HG02885 (cell line): ENCODE measurements at regions not wholly inside any gene's neighbourhood (a gene's known extent, or its start where the extent isn't known, plus 50 kb on each side); places are given as distances from the start of the nearest gene placed in this dataset.

ENCODE experiments used
- ATAC-seq: cut with Tn5 transposase; IDR thresholded peaks from one replicate; pipeline ENCODE4 v1.9.1; 2021; ENCODE audit warnings: mild to moderate bottlenecking; ENCODE audit not compliant: unreplicated experiment, poor library complexity

DNA sequence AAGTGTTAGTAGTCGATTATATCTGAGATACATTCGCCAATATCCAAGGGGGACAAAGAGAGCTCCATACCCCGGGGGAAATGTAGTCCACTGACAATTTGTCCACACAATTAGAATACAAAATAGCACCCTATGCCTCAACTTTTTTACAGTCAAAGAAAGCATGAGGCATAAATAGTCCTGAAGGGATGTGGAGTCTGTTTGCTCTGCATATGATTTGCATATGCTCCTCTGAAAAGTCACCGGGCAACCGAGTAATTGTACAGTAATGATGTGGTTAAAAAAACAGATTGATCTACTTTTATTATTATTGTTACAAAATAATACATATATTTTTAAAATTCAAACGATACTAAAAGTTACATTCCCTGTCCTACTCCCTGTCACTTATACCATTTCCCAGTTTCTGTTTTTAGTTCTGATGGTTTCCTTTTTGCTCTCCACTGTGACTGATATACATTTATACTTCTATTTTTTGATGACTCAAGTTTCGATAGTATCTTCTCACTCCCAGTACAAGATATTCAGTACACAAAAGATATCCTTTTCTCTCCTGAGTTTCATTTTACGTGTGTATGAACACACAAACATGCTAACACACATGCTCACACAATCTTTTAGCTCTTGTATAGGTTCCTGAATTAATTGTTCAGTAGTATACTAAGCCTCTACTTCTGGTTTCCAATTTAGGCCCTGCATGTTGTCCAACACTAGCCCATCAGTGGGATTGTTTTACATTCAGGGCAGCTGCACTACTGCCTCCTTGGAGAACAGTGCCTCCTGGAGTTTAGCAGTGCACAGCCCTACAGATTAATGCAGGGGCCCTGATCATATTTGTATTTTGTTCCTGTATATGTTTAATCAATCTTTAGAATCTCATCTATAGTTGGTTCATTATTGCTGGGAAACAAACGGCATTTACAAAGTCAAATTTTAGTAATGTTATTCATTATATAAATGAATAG is 130.9 kb downstream of the TES start:
- peak; percentile 64 for ATAC-seq

DNA sequence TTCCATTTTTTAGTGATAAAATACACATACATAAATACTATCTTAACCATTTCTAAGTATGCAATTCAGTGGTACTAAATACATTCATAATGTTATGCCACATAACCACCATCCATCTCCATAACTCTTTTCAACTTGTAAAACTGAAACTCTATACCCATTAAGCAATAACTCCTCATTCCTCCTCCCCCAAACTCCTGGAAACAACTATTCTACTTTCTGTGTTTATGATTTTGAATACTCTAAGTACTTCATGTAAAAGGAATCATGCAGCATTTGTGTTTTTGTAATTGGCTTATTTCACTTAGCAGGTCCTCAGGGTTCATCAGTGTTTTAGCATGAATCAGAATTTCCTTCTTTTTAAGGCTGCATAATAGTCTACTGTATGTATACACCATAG is 131.8 kb downstream of the TES start:
- no peak for ATAC-seq

DNA sequence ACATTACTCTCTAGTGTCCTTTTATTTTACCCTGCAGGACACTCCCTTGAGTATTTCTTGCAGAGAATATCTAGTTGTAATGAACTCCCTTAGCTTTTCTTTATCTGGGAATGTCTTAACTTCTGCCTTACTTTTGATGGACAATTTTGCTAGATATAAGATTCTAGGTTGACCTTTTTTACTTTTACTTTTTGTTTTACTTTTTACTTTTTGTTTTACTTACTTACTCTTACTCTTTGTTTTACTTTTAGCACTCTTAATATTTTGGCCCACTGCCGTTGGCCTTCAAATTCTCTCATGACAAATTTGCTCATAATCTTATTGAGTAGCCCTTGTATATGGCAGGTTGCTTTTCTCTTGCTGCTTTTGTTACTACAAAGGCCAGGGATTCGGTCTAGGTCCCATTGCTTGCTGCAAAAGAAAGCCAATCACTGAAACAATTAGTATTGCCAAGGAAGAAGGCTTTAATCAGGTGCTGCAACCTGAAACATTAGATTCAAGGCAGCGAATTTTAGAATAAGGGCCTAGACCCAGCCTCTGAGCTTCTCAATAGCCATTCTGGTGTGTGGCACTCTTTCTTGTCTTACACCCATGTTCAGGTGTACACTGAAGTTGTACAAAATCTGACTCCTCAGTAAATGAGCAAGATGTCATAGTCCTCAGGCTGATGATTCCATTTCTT is 137.0 kb downstream of the TES start:
- ATAC-seq, result no peak

DNA sequence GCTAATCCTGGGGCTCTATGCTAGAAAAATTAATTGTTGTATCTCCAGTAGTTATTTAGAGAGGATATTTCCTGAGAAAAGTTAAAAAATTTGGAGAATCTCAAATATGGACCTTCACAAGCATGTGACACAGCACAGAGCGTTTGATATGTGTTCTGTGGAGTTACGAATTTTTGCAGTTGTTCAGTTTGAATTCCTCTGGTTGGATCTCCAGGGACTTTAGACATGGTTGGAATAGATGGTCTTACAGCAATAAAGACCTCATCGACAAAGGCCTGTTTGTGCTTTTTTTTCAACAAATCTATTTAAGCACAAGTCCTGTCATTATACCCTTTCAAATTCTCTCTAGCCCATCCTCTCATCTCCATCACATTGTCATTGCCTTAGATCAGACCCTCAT is 138.0 kb downstream of the TES start:
- no peak for ATAC-seq

DNA sequence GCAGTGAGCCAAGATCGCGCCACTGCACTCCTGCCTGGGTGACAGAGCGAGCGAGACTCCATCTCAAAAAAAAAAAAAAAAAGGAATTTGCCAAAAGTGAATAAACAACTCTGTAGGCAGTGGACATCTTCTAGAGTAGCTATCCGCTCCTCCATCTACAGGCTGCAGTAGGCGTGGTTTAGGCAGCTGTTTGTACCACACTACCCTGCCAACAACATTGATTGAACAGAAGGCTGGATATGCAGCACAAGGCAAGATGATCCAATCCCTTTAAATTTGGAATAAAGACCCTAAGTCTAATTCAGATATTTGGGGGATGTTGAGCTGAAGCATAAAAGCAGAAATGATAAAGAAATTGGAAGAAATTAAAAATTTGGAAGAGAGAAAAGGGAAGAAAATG is 141.6 kb downstream of the TES start:
- no peak for ATAC-seq

DNA sequence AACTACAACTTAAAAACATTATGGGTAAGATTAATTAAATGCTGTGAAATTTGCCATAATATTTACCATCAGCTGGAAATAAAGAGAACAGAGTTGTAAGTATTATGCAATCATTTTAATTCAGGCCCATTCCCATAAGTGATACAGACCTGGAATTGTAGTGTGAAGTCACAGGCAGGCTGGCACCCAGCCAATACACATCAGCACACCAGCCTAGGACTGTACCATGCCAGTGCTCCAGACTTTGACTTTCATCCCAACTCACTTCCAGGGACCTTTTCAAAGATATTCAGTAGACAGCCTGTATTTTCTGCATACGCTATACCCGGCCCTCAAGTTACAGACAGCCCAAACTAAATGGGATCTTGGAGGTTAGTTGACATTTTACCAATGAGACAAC is 143.3 kb downstream of the TES start:
- no peak for ATAC-seq

DNA sequence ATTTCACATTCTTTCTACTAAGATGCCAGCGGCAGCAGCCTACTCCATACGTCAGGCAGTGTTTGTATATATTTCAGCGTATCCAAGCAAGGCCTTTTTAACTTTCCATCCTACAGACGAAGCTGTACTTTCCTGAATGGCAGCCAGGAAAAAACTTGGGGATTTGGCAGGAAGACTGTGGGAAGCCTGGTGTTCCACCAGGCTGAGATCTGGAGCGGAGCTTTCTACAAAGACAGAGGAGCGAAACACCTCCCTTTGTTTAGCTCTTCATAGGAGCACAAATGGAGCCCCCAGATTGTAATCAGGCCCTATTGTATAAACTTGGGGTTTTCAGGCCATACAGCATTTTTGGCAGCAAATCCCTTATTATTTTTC is 143.8 kb downstream of the TES start:
- ATAC-seq, result no peak

DNA sequence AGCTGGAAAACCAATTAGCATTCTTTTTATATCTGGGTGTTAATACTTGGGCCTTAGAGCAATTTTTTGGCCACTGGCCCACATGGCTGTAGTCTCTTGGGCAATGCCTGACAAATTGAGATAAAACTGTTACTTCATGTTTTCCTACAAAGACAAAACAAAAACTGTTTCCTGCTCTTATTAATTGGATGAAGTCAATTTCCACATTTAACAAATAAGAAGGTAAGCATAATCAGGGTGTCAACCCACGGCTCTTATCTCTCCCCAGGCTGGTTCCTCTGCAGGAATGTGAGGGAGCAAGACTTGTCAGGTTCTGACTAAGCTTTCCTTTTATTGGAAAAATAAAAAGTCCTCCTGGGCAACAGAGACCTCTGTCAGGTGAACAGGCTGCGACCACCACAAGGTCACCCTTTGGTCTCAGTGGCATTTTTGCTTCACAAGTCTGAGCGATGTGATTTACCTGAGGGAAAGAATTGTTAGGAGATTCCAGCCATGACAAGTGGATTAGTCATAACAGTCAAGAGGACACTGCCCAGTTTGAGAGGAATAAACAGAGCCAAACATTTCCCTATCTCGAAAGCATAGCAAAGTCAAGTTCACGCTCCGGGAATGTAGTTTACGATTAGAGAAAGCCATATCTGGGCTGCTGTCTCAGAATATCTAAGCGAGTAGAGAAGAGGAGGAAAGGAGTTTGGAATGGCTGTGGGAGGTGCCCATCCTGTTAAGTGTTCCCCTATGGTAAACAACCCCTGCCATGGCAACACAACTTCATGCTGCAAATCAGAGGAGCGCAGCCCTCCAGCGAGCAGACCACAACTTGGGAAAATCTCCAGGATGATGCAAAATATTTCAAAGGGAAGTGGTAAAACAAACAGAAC is 144.4 kb downstream of the TES start:
- ATAC-seq, result no peak

DNA sequence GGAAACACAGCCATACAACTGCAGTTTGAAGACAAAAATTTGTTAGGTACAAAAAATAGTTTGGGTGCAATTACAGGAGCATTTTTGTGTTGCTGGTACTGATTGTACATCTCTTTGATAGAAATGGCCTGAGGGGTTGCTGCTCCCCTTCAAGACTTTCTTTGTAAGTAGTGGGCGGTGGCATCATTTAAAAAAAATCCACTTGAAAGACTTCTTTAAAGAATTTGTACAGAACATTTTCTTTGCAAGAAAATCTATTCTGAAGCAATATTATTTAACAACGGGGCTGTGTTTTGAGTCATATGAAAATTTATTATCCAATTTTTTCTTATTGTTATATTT is 144.1 kb upstream of the CAV2 start:
- no peak for ATAC-seq

DNA sequence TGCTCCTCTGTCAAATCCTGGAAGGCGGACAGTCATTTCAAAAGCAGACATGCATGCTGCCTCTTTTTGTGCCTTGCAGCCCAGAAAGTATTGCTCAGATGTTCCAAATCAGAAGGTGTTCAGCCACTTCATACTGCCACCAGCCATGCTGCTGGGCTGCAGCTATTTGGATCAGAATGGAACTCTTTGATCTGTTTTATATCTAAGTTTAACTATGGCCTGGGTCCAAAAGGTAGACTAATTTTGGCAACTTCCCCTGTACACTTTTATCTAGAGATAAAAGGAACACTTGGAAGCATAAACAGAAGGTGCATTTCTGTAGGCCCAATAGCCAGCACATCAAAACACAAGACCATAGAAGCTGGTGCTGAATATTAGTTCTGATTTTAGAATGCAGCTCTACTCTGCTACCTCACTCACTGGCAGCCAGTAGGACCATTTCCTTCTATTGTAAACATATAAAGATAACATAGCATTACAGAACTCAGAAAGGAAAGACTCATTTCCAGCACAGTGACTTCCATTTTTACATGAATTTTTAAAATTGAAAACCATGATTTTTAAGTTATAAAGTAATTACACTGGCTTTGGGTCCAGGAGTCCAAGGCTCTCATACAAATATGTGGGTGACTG is 143.1 kb upstream of the CAV2 start:
- no peak for ATAC-seq

DNA sequence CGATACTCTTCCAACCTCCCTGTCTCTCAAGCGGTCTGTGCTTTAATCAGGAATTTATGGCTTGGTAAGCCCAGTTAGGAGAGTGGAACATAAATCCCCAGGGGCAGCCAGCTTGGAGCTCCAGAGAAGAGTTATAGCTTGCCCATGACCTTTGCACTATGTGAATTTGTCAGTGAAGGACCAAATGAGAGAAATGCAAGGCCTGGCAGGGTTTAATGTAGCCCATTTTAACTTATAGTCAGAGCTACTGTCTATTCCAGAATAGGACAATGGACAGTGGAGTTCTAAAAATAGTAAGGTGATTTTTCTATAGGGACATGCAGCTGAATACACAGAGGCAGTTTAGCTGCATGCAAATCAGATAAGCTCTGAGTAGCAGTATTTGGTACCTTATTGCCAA is 142.6 kb upstream of the CAV2 start:
- no peak for ATAC-seq

DNA sequence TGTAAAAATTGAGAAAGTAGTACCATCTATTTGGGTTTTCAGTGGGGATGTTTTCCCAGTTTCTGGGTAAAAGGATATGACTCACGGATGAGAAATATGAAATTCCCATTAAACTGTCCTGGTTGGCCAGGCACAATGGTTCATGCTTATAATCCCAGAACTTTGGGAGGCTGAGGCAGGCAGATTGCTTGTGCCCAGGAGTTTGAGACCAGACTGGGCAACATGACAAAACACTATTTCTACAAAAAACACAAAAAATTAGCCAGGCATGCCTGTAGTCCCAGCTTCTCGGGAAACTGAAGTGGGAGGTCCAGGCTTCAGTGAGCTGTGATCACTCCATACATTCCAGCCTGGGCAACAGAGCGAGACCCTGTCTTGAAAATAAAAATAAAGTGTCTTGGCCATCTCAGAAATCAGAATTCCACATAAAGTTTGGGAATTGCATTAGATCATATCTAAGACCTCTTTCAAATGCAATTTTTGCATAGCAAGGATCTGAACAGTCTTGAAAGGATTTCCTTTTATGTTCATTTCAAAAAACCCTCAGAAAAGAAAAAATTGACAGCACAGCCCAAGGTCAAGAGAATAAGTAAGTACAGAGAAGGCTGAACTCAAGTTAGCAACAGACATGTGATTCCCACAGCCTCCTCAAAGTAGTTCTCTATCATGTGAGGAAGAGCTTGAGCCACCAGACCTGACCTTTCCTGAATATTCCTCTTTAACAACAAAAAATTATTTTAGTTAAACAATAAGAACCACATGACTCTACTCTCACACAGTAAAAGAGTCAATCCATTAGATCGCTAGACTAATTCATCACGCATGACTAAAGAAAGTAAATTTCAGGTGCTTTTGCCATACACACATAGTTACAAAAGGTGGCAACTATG is 141.5 kb upstream of the CAV2 start:
- no peak for ATAC-seq

DNA sequence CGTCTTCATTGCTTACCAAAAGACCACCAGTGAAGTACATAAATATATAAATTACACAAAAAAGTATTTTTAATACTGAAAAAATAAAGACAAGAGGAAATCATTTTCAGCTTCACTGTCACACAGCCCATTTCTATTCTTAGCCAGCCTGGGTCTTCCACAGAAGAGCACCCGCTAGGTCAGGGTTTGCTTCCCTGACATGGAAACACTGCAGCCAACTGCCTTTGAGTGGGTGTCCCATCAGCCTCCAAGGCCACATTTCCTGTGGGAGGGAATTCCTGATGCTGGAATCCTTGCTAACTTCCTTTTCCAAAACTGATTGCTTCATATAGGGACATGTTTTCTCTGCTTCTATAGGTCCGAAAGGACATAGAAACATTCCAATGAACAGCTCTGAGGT is 137.8 kb upstream of the CAV2 start:
- ATAC-seq, result no peak

DNA sequence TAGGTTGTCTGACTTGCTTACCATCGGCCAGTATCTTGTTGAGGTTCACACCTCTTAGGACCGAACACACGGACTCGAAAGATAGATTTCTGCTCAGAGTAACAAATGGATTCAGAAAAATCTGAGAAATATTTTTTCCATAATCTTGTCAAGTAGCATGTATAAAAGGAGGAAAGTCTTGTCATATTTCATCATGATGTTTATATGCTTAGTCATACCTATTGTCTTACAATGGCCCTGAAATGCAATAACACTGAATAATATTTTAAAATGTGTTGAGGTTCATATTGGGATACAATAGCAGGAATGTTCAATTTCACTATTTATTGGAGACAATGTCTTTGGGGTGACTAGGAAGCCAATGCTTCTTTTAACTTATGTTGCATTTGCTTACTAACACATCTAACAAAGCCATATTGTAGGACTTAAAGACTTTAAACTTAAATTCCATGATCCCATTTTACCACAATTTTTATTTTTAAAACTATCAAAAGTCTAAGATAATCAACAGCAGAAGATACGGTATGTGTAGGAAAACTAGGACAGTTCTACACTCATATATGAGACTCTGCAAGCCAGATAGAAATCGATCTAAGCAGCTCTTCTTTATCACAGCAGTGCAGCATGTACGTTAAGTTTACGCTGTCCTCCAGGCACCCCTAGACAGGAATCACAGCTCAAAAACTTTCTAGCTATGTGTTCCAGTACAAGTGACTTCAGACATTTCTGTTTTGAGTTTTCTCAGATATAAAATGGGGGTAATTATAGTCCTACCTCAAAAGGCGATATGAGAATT is 135.7 kb upstream of the CAV2 start:
- no peak for ATAC-seq

DNA sequence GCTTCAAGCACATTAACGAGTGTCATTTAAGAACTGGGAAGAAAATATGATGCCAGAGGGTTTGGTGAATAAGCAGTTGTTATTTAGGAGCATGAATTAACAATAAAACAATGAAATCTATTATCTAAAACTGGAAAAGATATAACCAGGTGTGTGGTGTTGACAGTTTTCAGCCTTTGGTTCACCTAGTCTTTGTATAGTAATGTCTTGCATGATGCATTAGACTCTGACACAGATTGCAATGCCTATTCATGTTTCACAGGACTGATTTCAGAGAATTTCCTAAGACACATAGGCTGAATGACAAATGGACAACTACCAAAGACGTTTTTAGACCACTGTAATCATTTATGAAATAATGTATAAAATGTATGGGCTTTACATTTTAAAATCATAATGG is 135.1 kb upstream of the CAV2 start:
- no peak for ATAC-seq

DNA sequence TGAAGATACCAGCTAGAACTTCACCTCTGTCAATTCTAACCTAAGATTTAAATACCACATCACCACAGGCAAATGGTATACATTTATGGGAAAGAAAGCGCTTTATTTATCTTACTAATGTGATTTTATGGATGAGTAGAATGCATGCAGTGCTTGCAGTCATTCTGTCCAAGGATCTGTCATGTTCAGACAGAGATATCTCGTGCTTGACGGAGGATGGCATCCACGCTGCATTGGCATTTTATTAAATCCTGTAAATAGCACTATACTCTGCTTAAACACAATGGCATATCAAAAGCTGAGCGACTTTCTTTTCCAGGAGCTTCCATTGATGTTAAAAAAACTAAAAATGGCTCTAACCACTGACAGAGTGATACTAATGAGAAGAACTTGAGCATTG is 133.7 kb upstream of the CAV2 start:
- no peak for ATAC-seq

DNA sequence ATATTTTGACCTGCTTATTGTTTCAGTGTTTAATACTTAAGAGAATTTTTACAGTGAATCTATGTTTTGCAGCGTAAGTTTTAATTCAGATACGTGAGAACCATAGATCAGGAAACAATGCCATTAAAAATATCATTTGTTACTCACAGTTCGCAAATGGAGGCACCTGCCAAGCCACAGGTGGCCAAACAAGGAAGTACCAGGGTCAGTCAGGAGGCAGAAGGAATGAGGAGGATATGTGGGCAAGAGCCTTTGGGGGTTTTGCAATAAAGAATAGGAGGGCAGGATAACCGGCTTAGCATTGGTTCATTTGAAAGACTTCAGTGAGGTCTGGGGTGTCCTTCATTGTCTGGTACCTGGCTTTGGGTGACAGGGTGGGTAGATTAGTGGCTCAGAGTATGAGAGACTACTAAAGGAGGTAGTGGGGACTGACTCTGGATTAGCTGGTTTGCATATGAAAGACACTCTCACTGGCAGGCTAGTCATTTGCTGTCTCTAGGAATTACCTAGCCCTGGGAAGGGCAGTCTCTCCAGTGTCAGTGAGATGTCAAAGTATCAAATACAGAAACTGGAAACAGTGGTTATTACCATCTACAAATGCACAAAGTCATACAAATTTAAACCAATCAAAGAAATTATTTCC is 132.2 kb upstream of the CAV2 start:
- ATAC-seq, result no peak

DNA sequence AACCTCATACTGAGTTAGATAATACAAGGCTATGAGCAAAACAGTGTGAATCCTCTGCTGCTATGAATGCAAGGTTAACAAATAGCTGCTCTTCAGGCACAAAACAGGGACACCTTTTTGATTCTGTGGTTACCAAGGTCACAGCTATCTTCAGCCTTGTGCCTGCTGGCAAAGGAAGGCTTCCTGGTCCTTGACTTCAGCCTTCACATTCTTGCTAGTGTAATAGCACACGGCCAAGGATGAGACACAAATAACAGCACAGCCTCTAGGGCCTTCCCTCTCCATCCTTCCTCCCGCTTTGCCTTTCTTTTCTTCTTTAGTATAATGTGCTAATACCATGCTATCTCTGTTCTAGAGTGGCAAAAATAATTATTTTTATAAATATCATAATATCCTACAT is 130.6 kb upstream of the CAV2 start:
- ATAC-seq, result no peak
